ENCODE measurements at regions not wholly inside any gene's neighbourhood (a gene's known extent, or its start where the extent isn't known, plus 50 kb on each side); places are given as distances from the start of the nearest gene placed in this dataset.
A peak's percentile ranks its signal among the peaks of the same experiment; 100 is the strongest.

- intact Hi-C loops (cut with micrococcal nuclease): no loop called here
- no peak for DNase-seq
- ATAC-seq: no peak
Measured at GRCh38 chr15:93708724-93709445, 522.5 kb upstream of the MCTP2 start.

GRCh38 chr15:93707751-93708150 is 523.6 kb upstream of the MCTP2 start:
- DNase-seq (no peak), ATAC-seq (no peak)
- intact Hi-C loops (cut with micrococcal nuclease): no loop called here

GRCh38 chr15:93706495-93707292 is 524.7 kb upstream of the MCTP2 start:
- no peak for ATAC-seq
- intact Hi-C loops (cut with micrococcal nuclease): no loop called here
- DNase-seq: no peak

- ATAC-seq: no peak
- intact Hi-C loops (cut with micrococcal nuclease): no loop called here
- DNase-seq: no peak
Measured at GRCh38 chr15:93705753-93706455, 525.5 kb upstream of the MCTP2 start.

GRCh38 chr15:93703092-93703739 is 528.1 kb upstream of the MCTP2 start:
- DNase-seq: no peak
- no peak for ATAC-seq
- intact Hi-C loops (cut with micrococcal nuclease): no loop called here

- intact Hi-C loops (cut with micrococcal nuclease): no loop called here
- ATAC-seq (no peak), DNase-seq (no peak)
Measured at GRCh38 chr15:93700051-93700450, 531.3 kb upstream of the MCTP2 start.

- DNase-seq (no peak), ATAC-seq (no peak)
- intact Hi-C loops (cut with micrococcal nuclease): no loop called here
Measured at GRCh38 chr15:93694033-93694432, 537.3 kb upstream of the MCTP2 start.

- DNase-seq (no peak), ATAC-seq (no peak)
- intact Hi-C loops (cut with micrococcal nuclease): no loop called here
Measured at GRCh38 chr15:93683651-93684050, 547.7 kb upstream of the MCTP2 start.

GRCh38 chr15:93671387-93671943 is 559.9 kb upstream of the MCTP2 start:
- intact Hi-C loops (cut with micrococcal nuclease): no loop called here
- DNase-seq (no peak), ATAC-seq (no peak)

GRCh38 chr15:93670931-93671330 is 560.4 kb upstream of the MCTP2 start:
- intact Hi-C loops (cut with micrococcal nuclease): no loop called here
- DNase-seq (no peak), ATAC-seq (no peak)

- DNase-seq (no peak), ATAC-seq (peak; percentile 95)
- intact Hi-C loops (cut with micrococcal nuclease): no loop called here
Measured at GRCh38 chr15:93664213-93664956, 567.0 kb upstream of the MCTP2 start.

GRCh38 chr15:93662162-93662885 is 569.0 kb upstream of the MCTP2 start:
- no peak for DNase-seq
- no peak for ATAC-seq
- intact Hi-C loops (cut with micrococcal nuclease): no loop called here

GRCh38 chr15:93658026-93658816 is 569.2 kb upstream of the RGMA start:
- intact Hi-C loops (cut with micrococcal nuclease): no loop called here
- DNase-seq (no peak), ATAC-seq (no peak)

GRCh38 chr15:93656041-93656440 is 567.0 kb upstream of the RGMA start:
- no peak for ATAC-seq
- intact Hi-C loops (cut with micrococcal nuclease): no loop called here
- no peak for DNase-seq

GRCh38 chr15:93649691-93650235 is 560.8 kb upstream of the RGMA start:
- intact Hi-C loops (cut with micrococcal nuclease): no loop called here

GRCh38 chr15:93646193-93646592 is 557.2 kb upstream of the RGMA start:
- ATAC-seq (peak; percentile 77), DNase-seq (no peak)
- intact Hi-C loops (cut with micrococcal nuclease): no loop called here

More at GRCh38 chr15:93649691-93650235, 560.8 kb upstream of the RGMA start:
- ATAC-seq (peak; percentile 48), DNase-seq (no peak)

- DNase-seq (no peak), ATAC-seq (no peak)
- intact Hi-C loops (cut with micrococcal nuclease): no loop called here
Measured at GRCh38 chr15:93645594-93645993, 556.6 kb upstream of the RGMA start.

All from left ventricle myocardium superior (tissue), 1 donor.